Body of pancreas (tissue), 4 donors: ENCODE measurements at regions not wholly inside any gene's neighbourhood (a gene's known extent, or its start where the extent isn't known, plus 50 kb on each side); places are given as distances from the start of the nearest gene placed in this dataset.

ENCODE experiments used
- ATAC-seq: fragments of 150-250 bp; one replicate; pipeline ENCODE4 v1.9.1; 2016
- DNase-seq, 4 donors: peaks; one replicate each; pipeline ENCODE4 v3.0.0-alpha.2; 2019
- H3K27ac ChIP-seq, 4 donors: fragments of 200-600 bp; sonication (generic); 1 replicate in 3 of 4; 2 replicates in 1 of 4; pipeline versions ENCODE4 v1.5.1 to v1.6.1; 2016 to 2019; ENCODE audit warnings: mild to moderate bottlenecking in 1 of 4, mixed read lengths in 1 of 4, moderate library complexity in 1 of 4
- H3K27me3 ChIP-seq, 2 donors: fragments of 200-600 bp; sonication (generic); one replicate each; pipeline ENCODE4 v1.6.0; 2016; ENCODE audit warnings: mild to moderate bottlenecking in 1 of 2
- H3K36me3 ChIP-seq, 2 donors: fragments of 200-600 bp; sonication (generic); replicated peaks in 1 of 2; 2 replicates each; pipeline ENCODE4 v1.5.1; 2016; ENCODE audit warnings: low read depth in 2 of 2; ENCODE audit not compliant: insufficient read depth in 1 of 2
- H3K4me1 ChIP-seq: fragments of 200-600 bp; sonication (generic); one replicate; pipeline ENCODE4 v1.6.0; 2016
- H3K4me3 ChIP-seq, 2 donors: fragments of 200-600 bp; sonication (generic); 1 replicate in 1 of 2; 2 replicates in 1 of 2; pipeline ENCODE4 v1.5.1; 2016 to 2019
- H3K9me3 ChIP-seq, 3 donors: fragments of 200-600 bp; sonication (generic); 1 replicate in 2 of 3; 2 replicates in 1 of 3; pipeline ENCODE4 v1.5.1; 2016
- CTCF ChIP-seq, 7 experiments: fragments of 450-650 bp in 4 of 7; fragments of 200-600 bp in 3 of 7; sonication (generic) in 3 of 7; IDR thresholded peaks; one replicate each; pipeline ENCODE4 v1.5.1; 2016 to 2019; ENCODE audit warnings: antibody characterized with exemption in 7 of 7
- POLR2A ChIP-seq, 3 donors: fragments of 450-650 bp; IDR thresholded peaks; one replicate each; pipeline ENCODE4 v1.6.1; 2016; ENCODE audit warnings: antibody characterized with exemption in 3 of 3, mild to moderate bottlenecking in 2 of 3
- WGBS, 2 donors: methylation state at CpG; one replicate each; pipeline ENCODE4 v1.1.5; 2017; 5-methylcytosine and 5-hydroxymethylcytosine counted together
- intact Hi-C: fragments of 100-400 bp; cut with DNase I; formaldehyde crosslinking; loops from one replicate; pipeline ENCODE4 v1.15.1; 2023

- H3K9me3 ChIP-seq: no peaks in the 10 kb centered on the region
- DNase-seq (no peak), ATAC-seq (no peak)
- no peaks in the 10 kb centered on the region for H3K27me3 ChIP-seq
- intact Hi-C loops: no loop called here
- no peaks in the 10 kb centered on the region for H3K4me1 ChIP-seq
- no peak overlapping the region for H3K27ac ChIP-seq
- no peak overlapping the region for H3K4me3 ChIP-seq
- H3K36me3 ChIP-seq: no peaks in the 10 kb centered on the region
- 56 to 60% methylated on average over 5 of the region's 5 CpGs for WGBS, 2 donors
- TF ChIP-seq POLR2A (IDR thresholded peaks at IDR 0.05): no peak
- TF ChIP-seq CTCF (IDR thresholded peaks at IDR 0.05): no peak
Measured at GRCh38 chr2:118268268-118268667, 180.0 kb downstream of the INSIG2 start.

GRCh38 chr2:118265873-118266455, 177.7 kb downstream of the INSIG2 start:
- no peak for TF ChIP-seq CTCF (IDR thresholded peaks at IDR 0.05)
- TF ChIP-seq POLR2A (IDR thresholded peaks at IDR 0.05): no peak
- Histone ChIP-seq H3K9me3 (no peaks in the 10 kb centered on the region), H3K27me3 (no peaks in the 10 kb centered on the region), H3K4me3 (no peak overlapping the region), H3K36me3 (no peaks in the 10 kb centered on the region), H3K27ac (no peak overlapping the region), H3K4me1 (no peaks in the 10 kb centered on the region)
- intact Hi-C loops: no loop called here
- DNase-seq (no peak), ATAC-seq (no peak)
- WGBS, 2 donors: 73 to 74% methylated on average over 3 of the region's 3 CpGs

- H3K27ac ChIP-seq: no peak overlapping the region
- H3K4me3 ChIP-seq: no peak overlapping the region
- H3K36me3 ChIP-seq: no peaks in the 10 kb centered on the region
- TF ChIP-seq CTCF (IDR thresholded peaks at IDR 0.05) (no peak), POLR2A (IDR thresholded peaks at IDR 0.05) (no peak)
- no peaks in the 10 kb centered on the region for H3K9me3 ChIP-seq
- no peaks in the 10 kb centered on the region for H3K27me3 ChIP-seq
- ATAC-seq (no peak), DNase-seq (no peak)
- H3K4me1 ChIP-seq: no peaks in the 10 kb centered on the region
- 65 to 69% methylated on average over 7 of the region's 7 CpGs for WGBS, 2 donors
- intact Hi-C loops: no loop called here
Measured at GRCh38 chr2:118264232-118264990, 176.1 kb downstream of the INSIG2 start.

GRCh38 chr2:118257696-118258095, 169.4 kb downstream of the INSIG2 start:
- no peak for TF ChIP-seq CTCF (IDR thresholded peaks at IDR 0.05)
- no peak for TF ChIP-seq POLR2A (IDR thresholded peaks at IDR 0.05)
- WGBS, 2 donors: 77 to 88% methylated on average over 2 of the region's 2 CpGs

More at GRCh38 chr2:118257696-118258095, 169.4 kb downstream of the INSIG2 start:
- Histone ChIP-seq H3K9me3 (no peaks in the 10 kb centered on the region), H3K4me1 (peaks cover 10% of the 10 kb centered on the region), H3K4me3 (no peak overlapping the region), H3K27me3 (no peaks in the 10 kb centered on the region), H3K27ac (no peak overlapping the region), H3K36me3 (no peaks in the 10 kb centered on the region)
- ATAC-seq (no peak), DNase-seq (no peak)
- intact Hi-C loops: no loop called here
